NCI-H1092 treated with DMSO at 0.1 percent for 48 hours (cell line): ENCODE measurements at regions not wholly inside any gene's neighbourhood (a gene's known extent, or its start where the extent isn't known, plus 50 kb on each side); places are given as distances from the start of the nearest gene placed in this dataset.
A peak's percentile ranks its signal among the peaks of the same experiment; 100 is the strongest.

Source experiments
- DNase-seq: peaks from one replicate; lab custom pipeline; 2025; lab: John Stamatoyannopoulos, UW

- DNase-seq, result no peak
Observed at GRCh38 chr7:67422601-67423000, 426.0 kb downstream of the TYW1 start.

- DNase-seq, result peak; percentile 67
Observed at GRCh38 chr7:67423065-67423464, 426.4 kb downstream of the TYW1 start.

GRCh38 chr7:67426654-67427053 is 430.0 kb downstream of the TYW1 start:
- no peak for DNase-seq

- no peak for DNase-seq
Observed at GRCh38 chr7:67429735-67430134, 433.1 kb downstream of the TYW1 start.

GRCh38 chr7:67432536-67433234 is 436.1 kb downstream of the TYW1 start:
- no peak for DNase-seq

GRCh38 chr7:67435894-67436535 is 439.4 kb downstream of the TYW1 start:
- DNase-seq, result no peak

GRCh38 chr7:67438198-67438882 is 441.7 kb downstream of the TYW1 start:
- DNase-seq, result no peak

GRCh38 chr7:67438913-67439505 is 442.4 kb downstream of the TYW1 start:
- DNase-seq, result no peak

- no peak for DNase-seq
Observed at GRCh38 chr7:67440321-67440720, 443.7 kb downstream of the TYW1 start.

GRCh38 chr7:67445728-67446127 is 449.1 kb downstream of the TYW1 start:
- no peak for DNase-seq

- DNase-seq, result no peak
Observed at GRCh38 chr7:67447297-67447696, 450.7 kb downstream of the TYW1 start.

GRCh38 chr7:67448271-67448670 is 451.6 kb downstream of the TYW1 start:
- no peak for DNase-seq

GRCh38 chr7:67450171-67450570 is 453.5 kb downstream of the TYW1 start:
- no peak for DNase-seq

GRCh38 chr7:67451306-67451705 is 454.7 kb downstream of the TYW1 start:
- no peak for DNase-seq

- DNase-seq, result no peak
Observed at GRCh38 chr7:67452516-67453026, 455.9 kb downstream of the TYW1 start.

- no peak for DNase-seq
Observed at GRCh38 chr7:67453580-67454380, 457.1 kb downstream of the TYW1 start.

- no peak for DNase-seq
Observed at GRCh38 chr7:67455508-67455907, 458.9 kb downstream of the TYW1 start.

- peak; percentile 31 for DNase-seq
Observed at GRCh38 chr7:67462781-67463191, 466.2 kb downstream of the TYW1 start.

GRCh38 chr7:67463316-67463715 is 466.7 kb downstream of the TYW1 start:
- DNase-seq, result no peak

GRCh38 chr7:67463983-67464382 is 467.4 kb downstream of the TYW1 start:
- no peak for DNase-seq

GRCh38 chr7:67466109-67466508 is 469.5 kb downstream of the TYW1 start:
- no peak for DNase-seq

- DNase-seq, result no peak
Observed at GRCh38 chr7:67470256-67470751, 473.7 kb downstream of the TYW1 start.
